ENCODE measurements at regions not wholly inside any gene's neighbourhood (a gene's known extent, or its start where the extent isn't known, plus 50 kb on each side); places are given as distances from the start of the nearest gene placed in this dataset.

- Mint-ChIP-seq H3K4me1 (ENCODE audit: low read depth) (peaks cover 3% of the 10 kb centered on the region), H3K27ac (no peak overlapping the region), H3K36me3 (ENCODE audit: low read depth) (no peaks in the 10 kb centered on the region), H3K9me3 (no peaks in the 10 kb centered on the region), H3K4me3 (no peak overlapping the region), H3K27me3 (ENCODE audit: low read depth) (peaks cover 5% of the 10 kb centered on the region)
Observed at GRCh38 chr1:200282497-200283122, 127.2 kb downstream of the ZNF281 start.

- peaks cover 7% of the 10 kb centered on the region for H3K27me3 Mint-ChIP-seq (ENCODE audit: low read depth)
- H3K36me3 Mint-ChIP-seq (ENCODE audit: low read depth): no peaks in the 10 kb centered on the region
- H3K4me1 Mint-ChIP-seq (ENCODE audit: low read depth): peaks cover 3% of the 10 kb centered on the region
- no peaks in the 10 kb centered on the region for H3K9me3 Mint-ChIP-seq
- H3K27ac Mint-ChIP-seq: no peak overlapping the region
- no peak overlapping the region for H3K4me3 Mint-ChIP-seq
Observed at GRCh38 chr1:200281201-200281835, 128.5 kb downstream of the ZNF281 start.

GRCh38 chr1:200279810-200280411 lies 129.9 kb downstream of the ZNF281 start:
- Mint-ChIP-seq H3K27ac (no peak overlapping the region), H3K4me1 (ENCODE audit: low read depth) (no peaks in the 10 kb centered on the region), H3K36me3 (ENCODE audit: low read depth) (no peaks in the 10 kb centered on the region), H3K27me3 (ENCODE audit: low read depth) (peaks cover 7% of the 10 kb centered on the region), H3K4me3 (no peak overlapping the region), H3K9me3 (no peaks in the 10 kb centered on the region)

GRCh38 chr1:200275816-200276453 lies 133.9 kb downstream of the ZNF281 start:
- H3K27me3 Mint-ChIP-seq (ENCODE audit: low read depth): peaks cover 11% of the 10 kb centered on the region
- H3K4me3 Mint-ChIP-seq: no peak overlapping the region

DNA sequence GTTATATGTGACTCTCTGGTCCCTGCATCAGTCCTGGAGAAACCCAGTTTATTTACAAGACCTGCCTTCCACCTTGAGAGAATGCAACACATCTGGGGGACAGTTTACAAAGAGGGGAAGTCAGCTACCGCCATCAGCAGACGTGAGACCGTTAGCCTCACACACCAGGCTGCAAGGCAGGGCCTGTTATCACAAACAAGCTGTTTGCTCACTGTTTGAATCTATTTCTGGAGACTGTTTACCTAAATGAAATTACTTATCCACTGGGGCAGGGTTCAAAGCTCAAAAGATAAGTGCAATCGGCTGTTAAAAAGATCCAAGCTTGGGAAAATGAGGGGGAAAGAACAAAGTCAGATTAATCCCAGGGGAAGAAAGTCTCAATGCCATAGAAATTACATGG lies 134.4 kb downstream of the ZNF281 start:
- H3K9me3 Mint-ChIP-seq: no peaks in the 10 kb centered on the region
- peaks cover 7% of the 10 kb centered on the region for H3K4me1 Mint-ChIP-seq (ENCODE audit: low read depth)
- H3K27ac Mint-ChIP-seq: no peak overlapping the region
- H3K27me3 Mint-ChIP-seq (ENCODE audit: low read depth): peaks cover 11% of the 10 kb centered on the region
- no peaks in the 10 kb centered on the region for H3K36me3 Mint-ChIP-seq (ENCODE audit: low read depth)
- H3K4me3 Mint-ChIP-seq: no peak overlapping the region

More at GRCh38 chr1:200275816-200276453, 133.9 kb downstream of the ZNF281 start:
- Mint-ChIP-seq H3K36me3 (ENCODE audit: low read depth) (no peaks in the 10 kb centered on the region), H3K4me1 (ENCODE audit: low read depth) (peaks cover 7% of the 10 kb centered on the region), H3K9me3 (no peaks in the 10 kb centered on the region), H3K27ac (no peak overlapping the region)

- H3K4me3 Mint-ChIP-seq: no peak overlapping the region
- peaks cover 11% of the 10 kb centered on the region for H3K27me3 Mint-ChIP-seq (ENCODE audit: low read depth)
- no peaks in the 10 kb centered on the region for H3K9me3 Mint-ChIP-seq
- H3K4me1 Mint-ChIP-seq (ENCODE audit: low read depth): peaks cover 7% of the 10 kb centered on the region
- H3K36me3 Mint-ChIP-seq (ENCODE audit: low read depth): no peaks in the 10 kb centered on the region
- no peak overlapping the region for H3K27ac Mint-ChIP-seq
Observed at GRCh38 chr1:200274116-200274515, 135.7 kb downstream of the ZNF281 start.

DNA sequence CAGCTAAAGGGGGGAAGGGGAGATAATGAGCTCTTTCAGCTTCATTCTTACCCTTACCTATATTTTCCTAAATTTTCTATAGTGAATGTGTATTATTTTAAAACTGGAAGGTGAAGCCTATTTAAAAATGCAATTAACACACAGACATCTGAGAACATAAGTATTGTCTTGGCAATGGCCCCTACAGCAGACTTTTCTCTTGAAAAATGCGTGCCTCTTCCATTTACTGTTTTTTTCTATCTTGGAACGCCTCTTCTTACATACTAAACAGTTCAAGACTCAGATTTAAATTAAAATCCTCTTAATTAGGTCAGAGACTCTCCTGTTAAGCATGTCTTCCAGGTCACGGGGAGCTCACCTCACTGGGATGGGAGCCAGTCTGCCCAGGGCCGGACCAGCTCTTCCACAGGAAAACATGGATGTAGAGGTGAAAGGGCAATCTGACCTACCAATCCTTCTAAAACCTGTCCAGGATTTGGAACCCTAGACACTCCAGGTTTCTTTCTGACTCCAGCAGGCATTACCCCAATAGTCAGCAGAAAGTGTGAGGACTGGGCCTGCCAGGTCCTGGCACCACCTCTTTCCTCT lies 137.3 kb downstream of the ZNF281 start:
- Mint-ChIP-seq H3K27me3 (ENCODE audit: low read depth) (peaks cover 11% of the 10 kb centered on the region), H3K36me3 (ENCODE audit: low read depth) (no peaks in the 10 kb centered on the region), H3K4me3 (no peak overlapping the region), H3K4me1 (ENCODE audit: low read depth) (peaks cover 7% of the 10 kb centered on the region), H3K27ac (no peak overlapping the region), H3K9me3 (no peaks in the 10 kb centered on the region)

DNA sequence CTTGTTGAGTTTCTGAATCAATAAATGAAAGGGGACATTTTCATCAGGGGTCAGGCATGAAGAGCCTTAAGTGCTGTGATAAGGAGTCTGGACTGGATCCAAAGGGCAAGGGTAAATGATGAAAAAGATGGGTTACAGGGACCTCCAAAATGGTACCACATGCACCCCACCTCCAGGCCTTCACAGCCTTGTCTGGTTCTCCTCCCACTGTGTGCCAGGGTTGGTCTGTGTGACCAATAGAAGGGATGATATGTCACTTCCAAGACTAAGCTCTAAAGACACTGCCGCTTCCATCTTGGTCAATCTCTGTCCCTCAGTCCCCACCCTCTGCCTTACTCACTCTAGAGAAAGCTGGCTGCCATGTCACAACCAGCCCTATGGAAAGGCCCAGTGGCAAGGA lies 140.6 kb downstream of the ZNF281 start:
- Mint-ChIP-seq H3K4me3 (no peak overlapping the region), H3K9me3 (no peaks in the 10 kb centered on the region), H3K27me3 (ENCODE audit: low read depth) (peaks cover 4% of the 10 kb centered on the region), H3K4me1 (ENCODE audit: low read depth) (peaks cover 7% of the 10 kb centered on the region), H3K36me3 (ENCODE audit: low read depth) (no peaks in the 10 kb centered on the region), H3K27ac (no peak overlapping the region)

- Mint-ChIP-seq H3K27ac (no peak overlapping the region), H3K36me3 (ENCODE audit: low read depth) (no peaks in the 10 kb centered on the region), H3K27me3 (ENCODE audit: low read depth) (no peaks in the 10 kb centered on the region), H3K9me3 (no peaks in the 10 kb centered on the region), H3K4me1 (ENCODE audit: low read depth) (no peaks in the 10 kb centered on the region), H3K4me3 (no peak overlapping the region)
Observed at GRCh38 chr1:200267937-200268336, 141.9 kb downstream of the ZNF281 start.

GRCh38 chr1:200267458-200267857 lies 142.4 kb downstream of the ZNF281 start:
- H3K36me3 Mint-ChIP-seq (ENCODE audit: low read depth): no peaks in the 10 kb centered on the region
- no peak overlapping the region for H3K4me3 Mint-ChIP-seq
- H3K27ac Mint-ChIP-seq: no peak overlapping the region
- H3K9me3 Mint-ChIP-seq: no peaks in the 10 kb centered on the region
- H3K4me1 Mint-ChIP-seq (ENCODE audit: low read depth): no peaks in the 10 kb centered on the region
- H3K27me3 Mint-ChIP-seq (ENCODE audit: low read depth): no peaks in the 10 kb centered on the region

- no peak overlapping the region for H3K27ac Mint-ChIP-seq
- H3K4me1 Mint-ChIP-seq (ENCODE audit: low read depth): peaks cover 3% of the 10 kb centered on the region
- H3K9me3 Mint-ChIP-seq: no peaks in the 10 kb centered on the region
- H3K36me3 Mint-ChIP-seq (ENCODE audit: low read depth): no peaks in the 10 kb centered on the region
- no peaks in the 10 kb centered on the region for H3K27me3 Mint-ChIP-seq (ENCODE audit: low read depth)
- H3K4me3 Mint-ChIP-seq: no peak overlapping the region
Observed at GRCh38 chr1:200266871-200267270, 143.0 kb downstream of the ZNF281 start.

DNA sequence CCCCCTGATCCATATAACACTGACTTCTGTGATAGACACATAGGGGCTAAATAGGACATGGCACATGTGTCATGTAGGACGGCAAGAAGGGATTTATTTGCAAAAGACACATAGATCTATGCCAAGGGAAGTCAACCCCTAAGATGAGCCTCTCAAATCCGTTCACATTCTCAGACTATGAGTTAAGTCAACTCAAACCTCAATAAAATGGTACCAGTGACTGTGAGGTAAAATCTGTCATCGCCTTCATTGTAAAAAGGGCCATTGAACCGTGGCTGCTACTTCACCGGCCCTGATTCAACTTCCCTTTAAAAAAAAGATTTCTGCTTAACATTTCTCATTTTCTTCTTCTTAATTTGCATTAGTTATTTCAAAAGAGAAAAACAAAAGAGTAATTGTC lies 144.0 kb downstream of the ZNF281 start:
- no peak overlapping the region for H3K27ac Mint-ChIP-seq
- H3K9me3 Mint-ChIP-seq: no peaks in the 10 kb centered on the region
- H3K4me3 Mint-ChIP-seq: no peak overlapping the region
- H3K36me3 Mint-ChIP-seq (ENCODE audit: low read depth): no peaks in the 10 kb centered on the region
- peaks cover 3% of the 10 kb centered on the region for H3K4me1 Mint-ChIP-seq (ENCODE audit: low read depth)
- H3K27me3 Mint-ChIP-seq (ENCODE audit: low read depth): no peaks in the 10 kb centered on the region

GRCh38 chr1:200265104-200265503 lies 144.7 kb downstream of the ZNF281 start:
- no peak overlapping the region for H3K27ac Mint-ChIP-seq

DNA sequence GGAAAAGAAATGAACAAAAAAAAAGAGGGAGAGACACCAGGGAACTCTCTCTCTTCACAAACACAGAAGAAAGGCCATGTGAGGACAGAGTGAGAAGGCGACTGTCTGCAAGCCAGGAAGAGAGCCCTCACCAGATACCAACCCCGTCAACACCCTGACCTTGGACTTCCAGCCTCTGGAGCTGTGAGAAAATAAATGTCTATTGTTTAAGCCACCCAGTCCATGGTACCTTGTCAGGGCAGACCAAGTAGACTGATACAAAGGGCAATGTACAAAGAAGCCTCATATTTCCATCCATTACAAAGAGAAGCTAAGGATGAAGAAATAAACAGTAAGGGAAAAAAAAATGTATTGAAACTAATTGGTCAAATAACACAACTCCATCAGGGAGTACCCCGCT lies 146.6 kb downstream of the ZNF281 start:
- peaks cover 5% of the 10 kb centered on the region for H3K4me1 Mint-ChIP-seq (ENCODE audit: low read depth)
- H3K27me3 Mint-ChIP-seq (ENCODE audit: low read depth): peaks cover 9% of the 10 kb centered on the region
- H3K9me3 Mint-ChIP-seq: no peaks in the 10 kb centered on the region
- H3K4me3 Mint-ChIP-seq: no peak overlapping the region
- H3K27ac Mint-ChIP-seq: no peak overlapping the region
- no peaks in the 10 kb centered on the region for H3K36me3 Mint-ChIP-seq (ENCODE audit: low read depth)

More at GRCh38 chr1:200265104-200265503, 144.7 kb downstream of the ZNF281 start:
- H3K4me3 Mint-ChIP-seq: no peak overlapping the region
- no peaks in the 10 kb centered on the region for H3K36me3 Mint-ChIP-seq (ENCODE audit: low read depth)
- peaks cover 3% of the 10 kb centered on the region for H3K27me3 Mint-ChIP-seq (ENCODE audit: low read depth)
- no peaks in the 10 kb centered on the region for H3K9me3 Mint-ChIP-seq
- peaks cover 3% of the 10 kb centered on the region for H3K4me1 Mint-ChIP-seq (ENCODE audit: low read depth)
